ENCODE measurements at regions not wholly inside any gene's neighbourhood (a gene's known extent, or its start where the extent isn't known, plus 50 kb on each side); places are given as distances from the start of the nearest gene placed in this dataset.

GRCh38 chr10:27445070-27445469, 59.0 kb upstream of the RAB18 start:
- POLR2A ChIA-PET, result no interaction called here
- BruUV-seq (replicated peaks), result no TSS peak
- Histone ChIP-seq H3K36me3 (ENCODE audit: control insufficient read depth in 2 of 2, extremely low read depth in 1 of 2, insufficient read depth in 2 of 2, low read length in 2 of 2) (no peaks in the 10 kb centered on the region), H3K79me2 (ENCODE audit: control insufficient read depth, insufficient read depth, low read length) (no peaks in the 10 kb centered on the region), H3K9me1 (replicated peaks; ENCODE audit: control insufficient read depth, extremely low read depth, insufficient read depth, low read length) (no peaks in the 10 kb centered on the region), H4K20me1 (replicated peaks; ENCODE audit: control insufficient read depth, extremely low read depth, insufficient read depth, low read length) (no peaks in the 10 kb centered on the region), H3K27me3 (ENCODE audit: control insufficient read depth in 2 of 2, insufficient read depth in 2 of 2, low read length in 2 of 2) (peaks cover under 1 to 2% of the 10 kb centered on the region in 2 experiments), H3K4me3 (replicated peaks in 1 of 3; ENCODE audit: insufficient read depth in 1 of 3, low read depth in 1 of 3, low read length in 3 of 3) (no peak overlapping the region), H3K27ac (ENCODE audit: insufficient read depth, low read depth, low read length) (no peak overlapping the region), H2AFZ (ENCODE audit: low read depth, low read length) (no peak overlapping the region), H3K9ac (replicated peaks; ENCODE audit: extremely low read depth, insufficient read depth, low read length) (no peak overlapping the region), H3K4me2 (ENCODE audit: insufficient read depth, low read length) (no peak overlapping the region), H3K4me1 (ENCODE audit: control insufficient read depth, extremely low read depth, insufficient read depth, low read length) (no peaks in the 10 kb centered on the region), H3K9me3 (replicated peaks; ENCODE audit: control insufficient read depth, insufficient read depth, low read length) (no peaks in the 10 kb centered on the region)
- intact Hi-C loops (cut with micrococcal nuclease) (no loop called here), dilution Hi-C loops (cut with MboI; ENCODE audit: extremely low pct_ligation_motif_present, low sequenced_read_pairs) (no loop called here)
- CTCF ChIA-PET, result interaction anchor here (1.6 to 2.2 kb wide), 3 partner anchors 10 to 796 kb away, joined by 6 to 20 read pairs (median 7); no protein-coding TSS in a partner anchor
- FAIRE-seq (no peak), DNase-seq (ENCODE audit: low read depth, low spot score) (no peak)
- TF ChIP-seq POLR2AphosphoS5 (IDR thresholded peaks at IDR 0.05; ENCODE audit: insufficient read depth, low read depth, low read length) (no peak), EZH2 (IDR thresholded peaks at IDR 0.05; ENCODE audit: borderline replicate concordance, low read depth, low read length, severe bottlenecking) (no peak), GATA2 (IDR thresholded peaks at IDR 0.05; ENCODE audit: insufficient read depth, insufficient read length, low read depth, low read length) (no peak), JUN (IDR thresholded peaks at IDR 0.05; ENCODE audit: borderline replicate concordance, insufficient read depth, insufficient read length, low read depth) (no peak), MAX (IDR thresholded peaks at IDR 0.05; ENCODE audit: insufficient read depth, insufficient read length) (no peak), CTCF (IDR thresholded peaks at IDR 0.05; ENCODE audit: extremely low read depth in 1 of 2, insufficient read depth in 1 of 2, low read depth in 1 of 2, low read length in 2 of 2) (no peak), FOS (IDR thresholded peaks at IDR 0.05; ENCODE audit: borderline replicate concordance, insufficient read depth, low read length) (no peak)
